CD4-positive, alpha-beta T cell (primary cell): ENCODE measurements at regions not wholly inside any gene's neighbourhood (a gene's known extent, or its start where the extent isn't known, plus 50 kb on each side); places are given as distances from the start of the nearest gene placed in this dataset.

ENCODE experiments used
- ATAC-seq: fragments of 200-7000 bp; cut with Tn5 transposase; one replicate; pipeline ENCODE4 v1.10.0; 2022; ENCODE audit warnings: mild to moderate bottlenecking; ENCODE audit not compliant: poor library complexity
- CTCF ChIA-PET: fragments of 350-600 bp; sonication (Branson Sonifier 250); formaldehyde crosslinking; loops from one replicate; lab custom pipeline; 2021; ENCODE audit warnings: antibody characterized with exemption, inconsistent platforms; lab: Charles Lee
- POLR2A ChIA-PET: fragments of 350-600 bp; sonication (Branson Sonifier 250); formaldehyde crosslinking; loops from one replicate; lab custom pipeline; 2021; ENCODE audit warnings: antibody characterized with exemption, inconsistent platforms; lab: Charles Lee
- DNase-seq, 14 experiments: peaks; one replicate each; pipeline ENCODE4 v3.0.0-alpha.2; 2013 to 2020; ENCODE audit warnings: mixed read lengths in 2 of 14
- H3K27ac ChIP-seq, 2 donors: one replicate each; pipeline versions ENCODE4 v1.5.1 to v1.7.0; 2013; ENCODE audit warnings: low read length in 2 of 2, low read depth in 1 of 2, mild to moderate bottlenecking in 1 of 2
- H3K27me3 ChIP-seq, 2 experiments: 1 replicate in 1 of 2; 2 replicates in 1 of 2; pipeline versions ENCODE4 v1.6.1 to v1.7.0; 2013; ENCODE audit warnings: low read length in 2 of 2, control low read depth in 1 of 2, mild to moderate bottlenecking in 1 of 2, moderate library complexity in 1 of 2; ENCODE audit not compliant: insufficient read depth in 2 of 2, control insufficient read depth in 1 of 2
- H3K36me3 ChIP-seq: one replicate; pipeline ENCODE4 v1.6.1; 2013; ENCODE audit warnings: low read length, control low read depth; ENCODE audit not compliant: insufficient read depth
- H3K4me1 ChIP-seq: one replicate; pipeline ENCODE4 v1.6.1; 2013; ENCODE audit warnings: low read length, control low read depth; ENCODE audit not compliant: insufficient read depth
- H3K4me3 ChIP-seq: one replicate; pipeline ENCODE4 v1.5.1; 2013; ENCODE audit warnings: mild to moderate bottlenecking, low read length, moderate library complexity
- H3K9me3 ChIP-seq, 2 experiments: 1 replicate in 1 of 2; 2 replicates in 1 of 2; pipeline versions ENCODE4 v1.6.1 to v1.7.0; 2013; ENCODE audit warnings: low read length in 2 of 2, mild to moderate bottlenecking in 2 of 2, control low read depth in 1 of 2, moderate library complexity in 1 of 2; ENCODE audit not compliant: control insufficient read depth in 1 of 2, insufficient read depth in 1 of 2
- H3K27ac Mint-ChIP-seq: one replicate; pipeline ENCODE4 v1.8.0; 2020; ENCODE audit warnings: mixed read lengths
- H3K27me3 Mint-ChIP-seq: one replicate; pipeline ENCODE4 v1.8.0; 2021; ENCODE audit warnings: mixed read lengths
- H3K36me3 Mint-ChIP-seq: one replicate; pipeline ENCODE4 v1.8.0; 2021; ENCODE audit warnings: low read depth, mixed read lengths
- H3K4me1 Mint-ChIP-seq: one replicate; pipeline ENCODE4 v1.8.0; 2021; ENCODE audit warnings: low read depth, mixed read lengths
- H3K4me3 Mint-ChIP-seq: one replicate; pipeline ENCODE4 v1.8.0; 2020; ENCODE audit warnings: mild to moderate bottlenecking, mixed read lengths
- H3K9me3 Mint-ChIP-seq: one replicate; pipeline ENCODE4 v1.8.0; 2020; ENCODE audit warnings: mixed read lengths
- CTCF ChIP-seq: fragments of 200-600 bp; IDR thresholded peaks from one replicate; pipeline ENCODE4 v1.8.0; 2022; ENCODE audit warnings: antibody characterized with exemption, mild to moderate bottlenecking
- intact Hi-C, 2 experiments: fragments of 100-400 bp; cut with DNase I in 1 of 2; cut with micrococcal nuclease in 1 of 2; formaldehyde crosslinking; loops; one replicate each; pipeline versions ENCODE4 v1.15.1 to v1.9.0; 2023 to 2025; cut with DNase I, micrococcal nuclease

GRCh38 chr12:114191581-114191980 lies 214.4 kb downstream of the TBX5 start:
- ATAC-seq: no peak
- H3K36me3 Mint-ChIP-seq: no peaks in the 10 kb centered on the region
- DNase-seq: no peak
- peaks cover 6% of the 10 kb centered on the region for H3K27me3 Mint-ChIP-seq
- no peak overlapping the region for H3K27ac Mint-ChIP-seq
- H3K36me3 ChIP-seq: no peaks in the 10 kb centered on the region
- H3K4me3 Mint-ChIP-seq: no peak overlapping the region
- intact Hi-C loops: no loop called here
- H3K27me3 ChIP-seq: peaks cover 0 to 2% of the 10 kb centered on the region in 2 experiments
- no peak overlapping the region for H3K4me3 ChIP-seq
- POLR2A ChIA-PET: no interaction called here
- CTCF ChIA-PET: no interaction called here
- no peaks in the 10 kb centered on the region for H3K4me1 Mint-ChIP-seq
- no peak for TF ChIP-seq CTCF
- no peak overlapping the region for H3K27ac ChIP-seq
- no peaks in the 10 kb centered on the region for H3K9me3 ChIP-seq
- H3K4me1 ChIP-seq: no peaks in the 10 kb centered on the region
- peaks cover 6% of the 10 kb centered on the region for H3K9me3 Mint-ChIP-seq

- no peaks in the 10 kb centered on the region for H3K9me3 ChIP-seq
- H3K4me1 ChIP-seq: no peaks in the 10 kb centered on the region
- H3K27me3 ChIP-seq: peaks cover 2 to 5% of the 10 kb centered on the region in 2 experiments
- CTCF ChIA-PET: no interaction called here
- no peaks in the 10 kb centered on the region for H3K4me1 Mint-ChIP-seq
- H3K4me3 ChIP-seq: no peak overlapping the region
- H3K36me3 Mint-ChIP-seq: no peaks in the 10 kb centered on the region
- POLR2A ChIA-PET: no interaction called here
- H3K27ac ChIP-seq: no peak overlapping the region
- no peaks in the 10 kb centered on the region for H3K36me3 ChIP-seq
- H3K27me3 Mint-ChIP-seq: peaks cover 10% of the 10 kb centered on the region
- DNase-seq: no peak
- no peak overlapping the region for H3K4me3 Mint-ChIP-seq
- no peak for ATAC-seq
- H3K9me3 Mint-ChIP-seq: peaks cover 6% of the 10 kb centered on the region
- intact Hi-C loops: no loop called here
- no peak for TF ChIP-seq CTCF
- H3K27ac Mint-ChIP-seq: no peak overlapping the region
Measured at GRCh38 chr12:114190971-114191370, 215.0 kb downstream of the TBX5 start.

GRCh38 chr12:114189266-114189665 lies 216.7 kb downstream of the TBX5 start:
- no peaks in the 10 kb centered on the region for H3K36me3 Mint-ChIP-seq
- peaks cover 17% of the 10 kb centered on the region for H3K27me3 Mint-ChIP-seq
- Histone ChIP-seq H3K27me3 (peaks cover 2 to 5% of the 10 kb centered on the region in 2 experiments), H3K27ac (no peak overlapping the region), H3K4me3 (no peak overlapping the region), H3K4me1 (no peaks in the 10 kb centered on the region), H3K36me3 (no peaks in the 10 kb centered on the region), H3K9me3 (no peaks in the 10 kb centered on the region)
- DNase-seq (no peak), ATAC-seq (no peak)
- peaks cover 6% of the 10 kb centered on the region for H3K9me3 Mint-ChIP-seq
- POLR2A ChIA-PET: no interaction called here
- H3K4me1 Mint-ChIP-seq: no peaks in the 10 kb centered on the region
- intact Hi-C loops: no loop called here
- no peak for TF ChIP-seq CTCF
- no peak overlapping the region for H3K4me3 Mint-ChIP-seq
- CTCF ChIA-PET: no interaction called here
- H3K27ac Mint-ChIP-seq: no peak overlapping the region
